Keratinocyte (primary cell): ENCODE measurements at regions not wholly inside any gene's neighbourhood (a gene's known extent, or its start where the extent isn't known, plus 50 kb on each side); places are given as distances from the start of the nearest gene placed in this dataset.

Experiments used
- DNase-seq: peaks from one replicate; pipeline ENCODE4 v3.0.0-alpha.2; 2011; ENCODE audit warnings: low read depth, missing footprints, low spot score
- FAIRE-seq: peaks from 2 replicates; lab custom pipeline; 2011; peaks lifted over from hg19 to GRCh38; lab: Jason Lieb, UNC
- H2AFZ ChIP-seq: 2 replicates; pipeline ENCODE4 v1.6.0; 2012; ENCODE audit warnings: low read length, control low read depth, inconsistent platforms; ENCODE audit not compliant: control insufficient read depth
- H3K27ac ChIP-seq: 2 replicates; pipeline ENCODE4 v1.5.1; 2011; ENCODE audit warnings: low read length; ENCODE audit not compliant: control insufficient read depth, insufficient read depth
- H3K27me3 ChIP-seq: 3 replicates; pipeline ENCODE4 v1.6.0; 2011; ENCODE audit warnings: low read length; ENCODE audit not compliant: control insufficient read depth, insufficient read depth; ENCODE audit errors: extremely low read depth
- H3K36me3 ChIP-seq, 2 experiments: 2 replicates in 1 of 2; 3 replicates in 1 of 2; pipeline ENCODE4 v1.5.1; 2011; ENCODE audit warnings: low read length in 2 of 2, mild to moderate bottlenecking in 1 of 2; ENCODE audit not compliant: control insufficient read depth in 2 of 2, insufficient read depth in 2 of 2; ENCODE audit errors: extremely low read depth in 1 of 2
- H3K4me1 ChIP-seq: 3 replicates; pipeline ENCODE4 v1.5.1; 2011; ENCODE audit warnings: low read length; ENCODE audit not compliant: control insufficient read depth, insufficient read depth; ENCODE audit errors: extremely low read depth
- H3K4me2 ChIP-seq: 3 replicates; pipeline ENCODE4 v1.6.0; 2011; ENCODE audit warnings: low read depth, low read length; ENCODE audit not compliant: control insufficient read depth, insufficient read depth; ENCODE audit errors: extremely low read depth
- H3K4me3 ChIP-seq, 3 experiments: fragments of 200-600 bp in 1 of 3; sonication (generic) in 1 of 3; 2 replicates in 2 of 3; 3 replicates in 1 of 3; pipeline ENCODE4 v1.5.1; 2011 to 2016; ENCODE audit warnings: low read length in 3 of 3, mild to moderate bottlenecking in 3 of 3, control low read depth in 2 of 3, inconsistent platforms in 1 of 3, low read depth in 1 of 3, mixed read lengths in 1 of 3, mixed run types in 1 of 3, moderate library complexity in 1 of 3; ENCODE audit not compliant: control insufficient read depth in 2 of 3, insufficient read depth in 2 of 3; ENCODE audit errors: extremely low read depth in 1 of 3
- H3K79me2 ChIP-seq: 2 replicates; pipeline ENCODE4 v1.6.0; 2012; ENCODE audit warnings: low read length; ENCODE audit not compliant: control insufficient read depth, insufficient read depth
- H3K9ac ChIP-seq: 3 replicates; pipeline ENCODE4 v1.6.0; 2011; ENCODE audit warnings: low read length; ENCODE audit not compliant: control insufficient read depth, insufficient read depth; ENCODE audit errors: extremely low read depth
- H3K9me1 ChIP-seq: 3 replicates; pipeline ENCODE4 v1.6.0; 2011; ENCODE audit warnings: low read length; ENCODE audit not compliant: control insufficient read depth, insufficient read depth; ENCODE audit errors: extremely low read depth
- H3K9me3 ChIP-seq: 2 replicates; pipeline ENCODE4 v1.5.1; 2012; ENCODE audit warnings: low read depth, low read length; ENCODE audit not compliant: control insufficient read depth
- H4K20me1 ChIP-seq: 3 replicates; pipeline ENCODE4 v1.6.0; 2011; ENCODE audit warnings: low read length; ENCODE audit not compliant: control insufficient read depth, insufficient read depth; ENCODE audit errors: extremely low read depth
- CTCF ChIP-seq, 3 experiments: IDR thresholded peaks in 1 of 3; conservative IDR thresholded peaks in 1 of 3; optimal IDR thresholded peaks in 1 of 3; 2 replicates in 2 of 3; 3 replicates in 1 of 3; pipeline versions ENCODE3 to v1.5.1; 2011; ENCODE audit warnings: low read length in 3 of 3, mild to moderate bottlenecking in 3 of 3, moderate library complexity in 2 of 3, control low read depth in 1 of 3, inconsistent platforms in 1 of 3; ENCODE audit not compliant: insufficient read depth in 2 of 3; ENCODE audit errors: extremely low read depth in 1 of 3
- EZH2 ChIP-seq: IDR thresholded peaks from one replicate; pipeline ENCODE4 v1.6.1; 2012; ENCODE audit warnings: inconsistent platforms, mild to moderate bottlenecking, low read length, moderate library complexity
- dilution Hi-C: fragments of 300-500 bp; cut with MboI; formaldehyde crosslinking; loops from one replicate; pipeline ENCODE4 v1.7.0; 2020; ENCODE audit warnings: low sequenced_read_pairs; ENCODE audit not compliant: extremely low pct_ligation_motif_present

- Histone ChIP-seq H4K20me1 (no peaks in the 10 kb centered on the region), H3K4me1 (no peaks in the 10 kb centered on the region), H3K9ac (no peak overlapping the region), H3K4me2 (no peak overlapping the region), H3K4me3 (no peak overlapping the region), H3K27ac (no peak overlapping the region), H3K9me3 (no peaks in the 10 kb centered on the region), H3K9me1 (no peaks in the 10 kb centered on the region), H3K36me3 (no peaks in the 10 kb centered on the region), H3K79me2 (no peaks in the 10 kb centered on the region), H3K27me3 (no peaks in the 10 kb centered on the region), H2AFZ (no peak overlapping the region)
- DNase-seq (no peak), FAIRE-seq (no peak)
- no peak for TF ChIP-seq EZH2
- no peak for TF ChIP-seq CTCF (optimal IDR thresholded peaks at IDR 0.05 in 1 of 3, IDR thresholded peaks at IDR 0.05 in 1 of 3, conservative IDR thresholded peaks at IDR 0.05 in 1 of 3; ENCODE audit: extremely low read depth in 1 of 3, insufficient read depth in 2 of 3, low read length in 3 of 3)
- dilution Hi-C loops, result no loop called here
Measured at GRCh38 chr5:125847561-125847960, 575.6 kb upstream of the GRAMD2B start.

- dilution Hi-C loops, result no loop called here
- no peaks in the 10 kb centered on the region for H4K20me1 ChIP-seq
- no peaks in the 10 kb centered on the region for H3K4me1 ChIP-seq
- H2AFZ ChIP-seq, result no peak overlapping the region
- H3K27ac ChIP-seq, result no peak overlapping the region
- H3K79me2 ChIP-seq, result no peaks in the 10 kb centered on the region
- FAIRE-seq (peak; percentile 69), DNase-seq (no peak)
- H3K4me3 ChIP-seq, result no peak overlapping the region
- H3K9ac ChIP-seq, result no peak overlapping the region
- H3K9me3 ChIP-seq, result no peaks in the 10 kb centered on the region
- no peaks in the 10 kb centered on the region for H3K36me3 ChIP-seq
- TF ChIP-seq CTCF (optimal IDR thresholded peaks at IDR 0.05 in 1 of 3, IDR thresholded peaks at IDR 0.05 in 1 of 3, conservative IDR thresholded peaks at IDR 0.05 in 1 of 3; ENCODE audit: extremely low read depth in 1 of 3, insufficient read depth in 2 of 3, low read length in 3 of 3) (no peak), EZH2 (no peak)
- no peak overlapping the region for H3K4me2 ChIP-seq
- no peaks in the 10 kb centered on the region for H3K27me3 ChIP-seq
- no peaks in the 10 kb centered on the region for H3K9me1 ChIP-seq
Measured at GRCh38 chr5:125848751-125849150, 574.5 kb upstream of the GRAMD2B start.
